Sigmoid colon (tissue), 4 donors: ENCODE measurements at regions not wholly inside any gene's neighbourhood (a gene's known extent, or its start where the extent isn't known, plus 50 kb on each side); places are given as distances from the start of the nearest gene placed in this dataset.

Source experiments
- EP300 ChIP-seq, 4 donors: sonication (generic); formaldehyde crosslinking; IDR thresholded peaks; one replicate each; pipeline ENCODE4 v1.6.1; 2017; ENCODE audit warnings: antibody characterized with exemption in 4 of 4
- POLR2A ChIP-seq, 2 donors: fragments of 450-650 bp; IDR thresholded peaks; one replicate each; pipeline ENCODE4 v1.6.1; 2016; ENCODE audit warnings: antibody characterized with exemption in 2 of 2, mild to moderate bottlenecking in 2 of 2, moderate library complexity in 2 of 2
- TF ChIP-seq, protein P1 (sequence below), 4 experiments: fragments of 450-650 bp in 3 of 4; fragments of 200-600 bp in 1 of 4; IDR thresholded peaks; one replicate each; pipeline ENCODE4 v1.5.1; 2016 to 2019; ENCODE audit warnings: antibody characterized with exemption in 4 of 4, mild to moderate bottlenecking in 3 of 4, moderate library complexity in 2 of 4

DNA sequence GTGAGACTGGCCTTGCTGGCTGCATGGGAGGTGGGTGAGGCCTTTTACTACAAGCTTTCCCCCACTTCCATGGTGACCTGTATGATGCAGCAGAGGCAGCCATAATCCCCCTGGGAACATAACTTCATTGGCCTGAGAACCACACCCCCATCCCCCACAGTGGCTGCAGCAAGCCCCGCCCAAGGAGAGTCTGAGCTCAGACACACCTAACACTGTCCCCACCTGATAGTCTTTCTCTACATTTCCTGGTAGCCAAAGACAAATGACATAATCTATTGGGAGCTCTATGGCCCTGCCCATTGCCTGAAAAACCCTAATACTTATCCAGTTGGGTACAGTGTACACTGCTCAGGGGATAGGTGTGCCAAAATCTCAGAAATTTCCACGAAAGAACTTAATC is 62.6 kb downstream of the GLUD2 start:
- TF ChIP-seq, protein P1, sequence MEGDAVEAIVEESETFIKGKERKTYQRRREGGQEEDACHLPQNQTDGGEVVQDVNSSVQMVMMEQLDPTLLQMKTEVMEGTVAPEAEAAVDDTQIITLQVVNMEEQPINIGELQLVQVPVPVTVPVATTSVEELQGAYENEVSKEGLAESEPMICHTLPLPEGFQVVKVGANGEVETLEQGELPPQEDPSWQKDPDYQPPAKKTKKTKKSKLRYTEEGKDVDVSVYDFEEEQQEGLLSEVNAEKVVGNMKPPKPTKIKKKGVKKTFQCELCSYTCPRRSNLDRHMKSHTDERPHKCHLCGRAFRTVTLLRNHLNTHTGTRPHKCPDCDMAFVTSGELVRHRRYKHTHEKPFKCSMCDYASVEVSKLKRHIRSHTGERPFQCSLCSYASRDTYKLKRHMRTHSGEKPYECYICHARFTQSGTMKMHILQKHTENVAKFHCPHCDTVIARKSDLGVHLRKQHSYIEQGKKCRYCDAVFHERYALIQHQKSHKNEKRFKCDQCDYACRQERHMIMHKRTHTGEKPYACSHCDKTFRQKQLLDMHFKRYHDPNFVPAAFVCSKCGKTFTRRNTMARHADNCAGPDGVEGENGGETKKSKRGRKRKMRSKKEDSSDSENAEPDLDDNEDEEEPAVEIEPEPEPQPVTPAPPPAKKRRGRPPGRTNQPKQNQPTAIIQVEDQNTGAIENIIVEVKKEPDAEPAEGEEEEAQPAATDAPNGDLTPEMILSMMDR (IDR thresholded peaks at IDR 0.05) = no peak
- no peak for TF ChIP-seq POLR2A (IDR thresholded peaks at IDR 0.05)
- no peak for TF ChIP-seq EP300 (IDR thresholded peaks at IDR 0.05)
